ENCODE measurements at regions not wholly inside any gene's neighbourhood (a gene's known extent, or its start where the extent isn't known, plus 50 kb on each side); places are given as distances from the start of the nearest gene placed in this dataset.

DNA sequence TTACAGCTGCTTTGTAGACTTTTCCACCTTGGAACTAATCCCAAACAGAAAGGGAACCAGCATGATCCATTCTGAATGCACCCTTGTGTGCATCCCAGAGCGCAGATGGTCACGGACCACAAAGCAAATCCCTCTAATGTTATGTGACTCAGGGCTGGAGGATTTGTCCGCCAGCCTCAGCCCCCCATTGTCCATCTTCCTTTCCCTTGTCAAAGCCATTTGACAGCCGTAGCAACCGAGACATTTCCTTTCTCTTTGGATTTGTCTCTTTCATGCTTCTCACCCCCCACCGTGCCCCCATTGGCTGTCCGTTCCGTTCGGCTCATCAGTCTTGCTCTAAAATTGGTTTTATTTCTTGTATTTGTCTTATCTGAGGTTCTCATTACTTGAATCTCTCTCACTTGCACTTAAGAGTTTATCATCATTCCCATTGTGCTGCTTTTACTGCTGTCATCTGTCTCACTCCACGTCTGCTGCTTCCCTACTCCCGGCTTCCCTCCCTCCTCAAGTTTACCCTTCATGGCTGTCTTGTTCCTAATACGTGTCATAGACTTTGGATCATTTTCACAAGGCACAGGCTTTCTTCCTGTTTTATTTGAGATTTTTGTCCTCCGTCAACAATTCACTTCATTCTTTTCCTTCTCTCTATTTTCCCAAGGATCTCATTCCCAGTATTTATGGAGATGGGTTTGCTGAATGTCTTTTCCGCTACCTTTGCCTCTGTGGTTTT lies 163.4 kb upstream of the ERCC4 start:
- DNase-seq, result no peak

DNA sequence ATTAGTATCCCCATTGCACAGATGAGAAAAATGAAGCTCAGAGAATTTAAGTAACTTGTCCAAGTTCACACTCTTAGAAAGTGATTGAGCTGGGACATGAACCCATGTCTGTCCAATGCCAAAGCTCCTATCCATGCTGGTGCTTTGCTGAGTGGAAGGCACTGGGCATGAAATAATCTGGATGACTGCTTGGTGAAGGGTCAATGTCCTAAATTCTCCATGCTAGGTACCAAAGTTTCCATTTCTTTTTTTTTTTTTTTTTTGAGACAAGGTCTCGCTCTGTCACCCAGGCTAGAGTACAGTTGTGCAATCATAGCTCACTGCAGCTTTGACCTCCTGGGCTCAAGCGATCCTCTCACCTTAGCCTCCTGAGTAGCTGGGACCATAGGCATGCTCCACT lies 153.6 kb upstream of the ERCC4 start:
- no peak for DNase-seq

DNA sequence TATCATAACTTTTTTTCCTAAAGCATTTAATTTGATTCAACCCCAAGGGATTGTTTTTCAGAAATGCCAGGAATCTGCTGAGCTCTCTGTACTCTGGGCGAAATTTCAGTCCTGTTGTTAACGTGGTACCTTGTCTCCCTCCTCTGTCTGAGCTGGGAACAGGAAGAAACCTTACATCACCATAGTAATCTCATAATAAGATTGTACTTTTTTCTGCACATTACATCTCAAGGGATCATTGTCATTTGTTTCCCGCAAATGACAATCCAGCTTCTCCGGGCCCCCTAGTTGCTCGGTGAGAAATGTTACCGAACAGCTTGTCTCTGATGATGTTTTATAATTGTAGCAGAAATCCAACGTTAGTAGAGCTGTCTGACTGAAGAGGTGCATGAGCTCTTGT lies 152.7 kb upstream of the ERCC4 start:
- no peak for DNase-seq

GRCh38 chr16:13768471-13768870 lies 151.5 kb upstream of the ERCC4 start:
- DNase-seq, result no peak

GRCh38 chr16:13770436-13770835 lies 149.5 kb upstream of the ERCC4 start:
- DNase-seq, result no peak

GRCh38 chr16:13772782-13773181 lies 147.2 kb upstream of the ERCC4 start:
- no peak for DNase-seq

- DNase-seq, result no peak
Observed at GRCh38 chr16:13779676-13780075, 140.3 kb upstream of the ERCC4 start.

DNA sequence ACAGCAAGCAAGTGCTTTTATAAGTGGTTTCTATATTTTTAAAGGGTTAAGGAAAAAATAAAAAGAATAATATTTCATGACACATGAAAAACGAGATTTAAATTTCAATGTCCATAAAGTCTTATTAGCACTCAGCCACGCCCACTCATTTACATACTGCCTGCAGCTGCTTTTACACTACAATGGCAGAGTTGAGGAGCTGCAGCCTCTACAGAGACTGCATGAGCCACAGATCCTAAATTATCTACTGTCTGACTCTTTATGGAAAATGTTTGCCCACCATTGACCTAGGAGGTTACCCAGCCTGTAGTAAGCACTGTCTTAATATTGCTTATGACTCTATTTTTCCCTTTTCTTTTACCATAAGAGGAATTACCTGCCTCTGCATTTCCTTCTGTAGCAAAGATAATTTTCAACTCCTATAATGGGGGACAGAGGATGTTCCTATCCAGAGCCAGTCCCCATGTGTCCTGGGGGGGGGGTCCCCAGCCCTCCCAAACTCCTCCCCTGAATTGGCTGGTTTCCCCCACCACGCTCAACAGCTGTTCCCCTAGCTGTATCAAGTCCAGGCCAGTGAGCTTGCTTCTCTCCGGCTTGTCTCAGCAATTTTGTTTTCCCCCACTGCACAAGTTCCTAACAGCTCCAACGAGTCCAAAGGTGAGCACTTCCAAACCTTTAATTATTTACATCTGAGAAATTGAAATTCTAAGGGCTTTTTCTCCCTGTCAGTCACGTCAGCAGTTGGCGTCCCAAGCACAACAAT lies 139.4 kb upstream of the ERCC4 start:
- DNase-seq, result no peak

GRCh38 chr16:13781169-13781564 lies 138.8 kb upstream of the ERCC4 start:
- DNase-seq, result no peak

DNA sequence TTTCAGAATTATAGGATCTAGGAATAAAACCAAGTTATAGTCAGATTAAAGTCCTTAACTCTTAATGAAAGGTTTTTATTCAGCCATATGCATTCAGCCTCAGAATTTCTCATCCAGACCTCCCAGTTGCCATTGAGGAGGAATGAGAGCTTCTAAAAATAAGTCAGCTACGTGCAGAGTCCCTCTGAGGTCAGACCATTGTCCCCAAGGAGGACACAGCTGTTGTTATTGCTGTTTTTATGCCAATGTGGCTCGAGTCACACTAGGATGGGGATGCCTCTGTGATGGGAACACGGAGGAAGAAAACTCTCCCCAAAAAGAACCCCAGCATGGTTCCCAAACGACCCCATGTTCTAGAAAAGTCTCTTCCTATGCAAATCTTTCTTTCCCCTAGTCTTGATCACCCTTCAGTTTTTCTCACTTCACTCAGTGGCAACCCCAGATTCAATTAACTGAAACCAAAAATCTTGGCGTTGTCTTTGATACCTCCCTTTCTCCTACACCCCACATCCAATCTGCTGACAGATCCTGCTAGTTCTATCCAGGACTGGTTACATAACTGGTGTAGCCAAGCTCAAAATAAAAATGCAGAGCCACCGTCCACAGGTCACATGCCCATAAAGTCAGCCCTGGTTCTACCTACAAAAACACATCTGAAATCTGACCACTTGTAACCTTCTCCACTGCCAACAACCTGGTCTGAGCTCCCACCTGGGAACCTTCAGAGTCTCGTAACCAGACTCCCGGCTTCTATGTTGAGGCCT lies 138.2 kb upstream of the ERCC4 start:
- no peak for DNase-seq

GRCh38 chr16:13791095-13791494 lies 128.9 kb upstream of the ERCC4 start:
- DNase-seq, result no peak

DNA sequence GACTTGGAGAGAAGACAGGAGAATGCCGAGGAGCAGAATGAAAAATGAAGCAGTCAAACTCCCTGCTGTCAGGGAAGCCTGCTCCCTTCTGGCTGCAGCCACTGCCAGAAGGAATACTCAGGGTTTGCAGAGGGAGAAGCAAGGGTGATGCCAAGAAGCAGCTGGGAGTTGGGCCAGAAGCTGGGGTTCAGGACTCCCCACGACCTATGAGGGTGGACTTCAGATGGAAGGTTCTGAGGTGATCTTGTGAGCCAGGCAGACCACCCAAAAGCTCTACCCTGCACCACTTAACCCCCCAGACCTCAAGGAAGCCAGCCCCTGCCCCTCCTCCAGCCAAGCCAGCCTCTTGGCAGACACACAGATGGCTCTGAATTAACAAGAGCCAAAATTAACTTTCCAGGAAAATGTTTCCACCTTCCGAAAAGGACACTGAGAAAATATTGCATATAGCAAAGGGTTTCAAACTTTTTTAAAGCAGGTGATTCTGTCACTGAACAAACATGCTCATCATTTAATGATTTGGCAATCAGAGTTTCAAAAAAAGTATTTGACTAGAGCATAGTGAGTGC lies 126.0 kb upstream of the ERCC4 start:
- DNase-seq, result no peak

DNA sequence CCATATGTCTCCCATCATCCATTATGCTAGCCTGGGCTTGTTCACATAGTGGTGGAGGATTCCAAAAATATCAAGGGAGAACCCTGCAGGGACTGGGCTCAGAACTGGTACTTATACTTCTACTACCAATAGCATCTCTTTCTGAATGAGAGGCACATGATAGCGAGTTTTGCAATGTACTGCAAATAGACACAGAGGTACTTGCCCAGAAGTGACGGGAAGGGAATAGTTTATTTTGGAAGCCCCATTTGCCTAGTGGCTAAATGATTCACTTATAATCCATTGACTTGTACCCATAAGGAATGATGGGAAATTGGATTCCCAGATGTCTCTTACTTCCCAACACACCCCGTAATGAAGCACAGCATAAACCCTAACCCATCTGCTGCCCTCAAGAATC lies 124.8 kb upstream of the ERCC4 start:
- no peak for DNase-seq

GRCh38 chr16:13797718-13798117 lies 122.2 kb upstream of the ERCC4 start:
- DNase-seq, result no peak

DNA sequence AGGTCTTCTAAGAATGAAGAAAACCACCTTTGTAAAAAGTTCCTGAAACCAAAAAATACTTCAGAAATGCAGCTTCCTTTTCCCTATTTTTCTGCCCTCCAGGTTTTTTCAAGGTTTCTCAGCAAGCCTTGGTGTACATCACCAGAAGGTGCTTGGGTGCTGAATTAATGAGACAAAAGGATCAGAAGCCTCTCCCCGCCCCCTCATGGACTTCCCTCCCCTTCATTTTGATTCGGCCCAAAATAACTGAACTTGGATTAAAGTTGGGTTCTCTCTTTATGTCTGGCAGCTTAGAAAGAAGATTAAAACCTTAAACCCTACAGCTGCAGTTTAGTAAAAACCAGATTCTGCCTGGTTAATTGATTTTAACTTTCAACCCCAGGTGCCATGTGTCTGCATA lies 121.7 kb upstream of the ERCC4 start:
- no peak for DNase-seq

DNA sequence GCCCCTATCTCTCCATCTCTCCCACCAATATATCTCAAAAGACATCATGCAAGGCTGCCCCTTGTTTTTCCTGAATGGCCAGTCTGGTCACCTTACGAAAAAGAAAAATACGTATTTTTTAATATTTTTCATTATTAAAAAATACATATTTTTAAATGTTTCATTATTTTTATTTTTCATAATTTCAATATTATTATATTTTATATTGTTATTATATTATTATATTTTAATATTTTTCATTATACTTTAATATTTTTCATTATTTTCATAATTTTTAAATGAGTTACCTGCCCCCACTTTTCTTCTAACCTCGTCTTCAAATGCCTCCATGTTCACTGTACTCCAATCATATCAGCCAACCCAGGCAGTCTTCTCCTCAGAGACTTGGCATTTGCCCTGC lies 116.0 kb upstream of the ERCC4 start:
- no peak for DNase-seq

DNA sequence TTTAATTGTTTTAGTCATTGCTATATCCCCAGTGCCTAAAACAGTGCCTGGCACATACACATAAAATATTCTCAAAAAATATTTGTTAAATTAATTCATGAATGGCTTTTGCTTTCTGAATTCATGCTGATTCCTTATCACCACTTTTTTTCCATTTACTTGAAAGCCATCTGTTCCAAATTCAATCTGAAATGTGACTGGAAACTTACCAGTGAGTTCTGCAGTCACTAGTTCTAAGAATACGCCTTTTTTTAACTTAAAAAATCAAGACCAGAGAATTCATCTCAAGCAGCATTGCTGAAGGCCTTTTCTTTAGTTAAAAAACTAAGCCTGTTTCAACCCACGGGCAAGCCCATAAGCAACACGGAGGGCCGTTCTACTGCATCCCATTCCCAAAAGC lies 114.0 kb upstream of the ERCC4 start:
- no peak for DNase-seq

- DNase-seq, result no peak
Observed at GRCh38 chr16:13806671-13807070, 113.3 kb upstream of the ERCC4 start.

- no peak for DNase-seq
Observed at GRCh38 chr16:13808102-13808501, 111.9 kb upstream of the ERCC4 start.

DNA sequence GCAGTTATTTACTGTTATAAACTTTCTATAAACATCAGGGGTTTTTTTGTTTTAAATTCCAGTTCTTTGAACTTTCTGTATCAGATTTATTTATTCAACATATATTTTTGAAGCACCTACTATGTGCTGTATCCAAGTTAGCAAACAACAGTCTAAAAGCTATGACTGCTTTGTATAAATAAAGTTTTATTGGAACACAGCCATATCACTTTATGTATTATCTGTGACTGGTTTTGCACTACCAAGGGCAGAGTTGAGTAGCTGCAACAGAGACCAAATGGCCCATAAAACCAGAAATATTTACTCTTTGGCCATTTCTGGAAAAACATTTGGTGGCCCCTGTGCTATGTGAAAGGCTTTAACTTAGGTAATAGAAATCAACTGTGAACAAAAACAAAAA lies 110.2 kb upstream of the ERCC4 start:
- no peak for DNase-seq

GRCh38 chr16:13811834-13812233 lies 108.1 kb upstream of the ERCC4 start:
- DNase-seq, result no peak

- DNase-seq, result no peak
Observed at GRCh38 chr16:13816701-13817100, 103.3 kb upstream of the ERCC4 start.

- no peak for DNase-seq
Observed at GRCh38 chr16:13823501-13823900, 96.5 kb upstream of the ERCC4 start.
